ENCODE measurements at regions not wholly inside any gene's neighbourhood (a gene's known extent, or its start where the extent isn't known, plus 50 kb on each side); places are given as distances from the start of the nearest gene placed in this dataset.

GRCh38 chr18:43572163-43572562 lies 294.9 kb upstream of the SYT4 start:
- no peak for DNase-seq (ENCODE audit: low spot score)

- DNase-seq (ENCODE audit: low spot score) = no peak
Measured at GRCh38 chr18:43574974-43575373, 297.7 kb upstream of the SYT4 start.

GRCh38 chr18:43578211-43578610 lies 300.9 kb upstream of the SYT4 start:
- DNase-seq (ENCODE audit: low spot score) = no peak

- no peak for DNase-seq (ENCODE audit: low spot score)
Measured at GRCh38 chr18:43578706-43579105, 301.4 kb upstream of the SYT4 start.

- no peak for DNase-seq (ENCODE audit: low spot score)
Measured at GRCh38 chr18:43581936-43582519, 304.7 kb upstream of the SYT4 start.

GRCh38 chr18:43587538-43588153 lies 310.4 kb upstream of the SYT4 start:
- peak; percentile 65 for DNase-seq (ENCODE audit: low spot score)

GRCh38 chr18:43588838-43589237 lies 311.5 kb upstream of the SYT4 start:
- no peak for DNase-seq (ENCODE audit: low spot score)

- no peak for DNase-seq (ENCODE audit: low spot score)
Measured at GRCh38 chr18:43589611-43590151, 312.4 kb upstream of the SYT4 start.

GRCh38 chr18:43590182-43590903 lies 313.1 kb upstream of the SYT4 start:
- DNase-seq (ENCODE audit: low spot score) = no peak

- no peak for DNase-seq (ENCODE audit: low spot score)
Measured at GRCh38 chr18:43592269-43592668, 315.0 kb upstream of the SYT4 start.

- peak; percentile 46 for DNase-seq (ENCODE audit: low spot score)
Measured at GRCh38 chr18:43596105-43596712, 318.9 kb upstream of the SYT4 start.

GRCh38 chr18:43601432-43601831 lies 324.1 kb upstream of the SYT4 start:
- no peak for DNase-seq (ENCODE audit: low spot score)

- no peak for DNase-seq (ENCODE audit: low spot score)
Measured at GRCh38 chr18:43605224-43605623, 327.9 kb upstream of the SYT4 start.

GRCh38 chr18:43606795-43607194 lies 329.5 kb upstream of the SYT4 start:
- DNase-seq (ENCODE audit: low spot score) = no peak

- peak; percentile 11 for DNase-seq (ENCODE audit: low spot score)
Measured at GRCh38 chr18:43620936-43621335, 343.6 kb upstream of the SYT4 start.

GRCh38 chr18:43622024-43622423 lies 344.7 kb upstream of the SYT4 start:
- no peak for DNase-seq (ENCODE audit: low spot score)

- no peak for DNase-seq (ENCODE audit: low spot score)
Measured at GRCh38 chr18:43625582-43625981, 348.3 kb upstream of the SYT4 start.

GRCh38 chr18:43627848-43628530 lies 350.7 kb upstream of the SYT4 start:
- no peak for DNase-seq (ENCODE audit: low spot score)

- DNase-seq (ENCODE audit: low spot score) = no peak
Measured at GRCh38 chr18:43634994-43635393, 357.7 kb upstream of the SYT4 start.

GRCh38 chr18:43635397-43635796 lies 358.1 kb upstream of the SYT4 start:
- DNase-seq (ENCODE audit: low spot score) = no peak

- DNase-seq (ENCODE audit: low spot score) = no peak
Measured at GRCh38 chr18:43642727-43643330, 365.5 kb upstream of the SYT4 start.

- no peak for DNase-seq (ENCODE audit: low spot score)
Measured at GRCh38 chr18:43648002-43648401, 370.7 kb upstream of the SYT4 start.
